ENCODE measurements at regions not wholly inside any gene's neighbourhood (a gene's known extent, or its start where the extent isn't known, plus 50 kb on each side); places are given as distances from the start of the nearest gene placed in this dataset.
"Not testable (repeated sequence)": the region's sequence is repeated elsewhere in the genome, so short reads cannot be mapped to it uniquely, and the experiment has no call there.

- DNase-seq: peak; percentile 57
Observed at GRCh38 chr5:32534041-32534440, 51.3 kb upstream of the SUB1 start.

- no peak for DNase-seq
Observed at GRCh38 chr5:32531885-32532520, 53.4 kb upstream of the SUB1 start.

DNA sequence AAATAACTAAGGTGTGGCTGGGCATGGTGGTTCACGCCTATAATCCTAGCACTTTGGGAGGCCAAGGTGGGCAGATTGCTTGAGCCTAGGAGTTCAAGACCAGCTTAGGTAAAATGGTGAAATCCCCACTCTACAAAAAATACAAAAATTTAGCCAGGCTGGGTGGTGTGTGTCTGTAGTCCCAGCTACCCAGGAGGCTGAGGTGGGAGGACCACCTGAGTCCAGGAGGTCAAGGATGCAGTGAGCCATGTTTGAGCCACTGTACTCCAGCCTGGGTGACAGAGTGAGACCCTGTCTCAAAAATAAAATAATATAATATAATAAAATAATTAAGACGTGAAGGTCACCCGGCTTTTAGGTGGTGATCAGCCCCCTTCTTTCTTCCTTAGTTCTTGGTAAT is 58.0 kb upstream of the SUB1 start:
- not testable (repeated sequence) for DNase-seq

DNA sequence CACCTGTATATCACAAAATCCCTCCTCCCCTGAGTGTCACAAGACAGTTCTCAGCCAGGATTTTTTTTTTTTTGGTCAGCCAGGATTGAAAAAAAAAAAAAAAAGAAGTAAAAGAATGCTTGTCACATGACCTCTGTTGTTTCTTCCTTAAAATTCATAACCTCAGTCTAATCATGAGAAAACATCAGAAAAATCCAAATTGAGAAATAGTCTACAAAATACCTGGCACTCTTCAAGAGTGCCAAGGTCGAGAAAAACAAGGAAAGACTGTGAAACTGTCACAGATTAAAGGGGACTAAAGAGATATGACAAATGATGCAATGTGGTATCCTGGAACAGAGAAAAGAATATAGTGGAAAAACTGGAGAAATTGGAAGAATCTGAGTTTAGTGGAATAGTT is 58.5 kb upstream of the SUB1 start:
- DNase-seq: no peak

DNA sequence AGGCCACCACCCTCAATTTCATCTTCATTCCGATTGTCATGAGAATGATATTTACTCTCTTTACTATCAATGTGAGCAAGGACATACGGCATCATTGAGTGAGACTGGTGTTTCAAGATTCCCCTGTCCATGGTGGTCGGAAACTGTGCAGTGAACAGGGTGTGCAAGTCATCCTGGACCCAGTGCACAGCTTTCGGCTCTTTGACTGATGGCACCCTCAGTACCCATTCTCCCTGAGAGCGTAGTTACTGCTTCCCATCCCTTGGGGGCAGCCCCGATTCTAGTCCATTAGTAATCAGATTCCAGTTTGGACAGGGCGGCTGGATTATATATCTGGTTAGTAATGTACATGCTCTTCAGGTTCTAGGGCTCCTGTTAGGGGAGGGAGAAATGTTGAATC is 61.7 kb upstream of the SUB1 start:
- no peak for DNase-seq

GRCh38 chr5:32522429-32523143 is 62.8 kb upstream of the SUB1 start:
- DNase-seq: no peak

- DNase-seq: no peak
Observed at GRCh38 chr5:32521481-32521880, 63.9 kb upstream of the SUB1 start.

GRCh38 chr5:32520972-32521371 is 64.4 kb upstream of the SUB1 start:
- no peak for DNase-seq

DNA sequence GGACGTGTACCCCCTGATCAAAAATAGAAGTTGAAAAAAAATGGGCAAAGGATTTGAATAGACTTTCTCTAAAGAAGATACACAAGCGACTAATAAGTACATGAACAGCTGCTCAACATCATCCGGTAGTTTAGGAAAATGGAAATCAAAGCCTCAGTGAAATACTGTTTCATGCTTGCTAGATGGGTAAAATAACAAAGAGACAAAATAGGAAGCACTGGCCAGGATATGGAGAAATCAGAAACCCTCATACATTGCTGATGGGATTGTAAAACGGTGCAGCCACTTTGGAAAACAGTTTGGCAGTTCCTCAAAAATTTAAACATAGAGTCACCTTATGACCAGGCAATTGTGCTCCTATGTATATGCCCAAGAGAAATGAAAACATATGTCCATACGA is 65.0 kb upstream of the SUB1 start:
- DNase-seq: peak; percentile 48

DNA sequence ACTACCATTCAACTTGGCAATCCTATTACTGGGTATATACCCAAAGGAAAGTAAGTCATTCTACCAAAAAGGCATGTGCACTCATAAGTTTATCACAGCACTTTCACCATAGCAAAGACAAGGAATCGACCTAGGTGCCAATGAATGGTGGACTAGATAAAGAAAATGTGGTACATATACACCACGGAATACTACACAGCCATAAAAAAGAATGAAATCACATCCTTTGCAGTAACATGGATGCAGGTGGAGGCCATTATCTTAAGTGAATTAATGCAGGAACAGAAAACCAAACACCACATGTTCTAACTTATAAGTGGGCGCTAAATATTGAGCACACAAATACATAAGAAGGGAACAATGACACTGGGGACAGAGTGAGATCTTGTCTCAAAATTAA is 65.8 kb upstream of the SUB1 start:
- DNase-seq: no peak

GRCh38 chr5:32514806-32515205 is 70.3 kb upstream of the ZFR start:
- no peak for DNase-seq

DNA sequence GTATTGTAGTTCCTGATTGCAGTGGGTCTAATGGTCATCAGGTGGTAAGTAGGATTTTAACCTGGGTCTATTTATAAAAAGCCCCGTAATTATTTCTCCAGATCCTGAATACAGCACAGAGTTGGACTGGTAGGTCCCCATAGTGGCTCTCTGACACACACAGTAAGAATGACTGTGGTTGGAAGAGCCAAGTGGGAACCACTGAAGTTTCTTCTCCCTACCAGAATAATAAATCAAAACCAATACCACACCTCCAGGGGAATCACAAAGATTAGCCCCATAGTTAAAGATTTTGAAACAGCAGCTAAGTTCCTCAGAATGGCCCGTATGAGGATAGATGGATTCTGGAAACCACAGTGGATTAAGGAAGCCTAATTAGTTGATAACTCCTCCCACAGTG is 68.4 kb upstream of the ZFR start:
- no peak for DNase-seq

GRCh38 chr5:32511776-32512374 is 67.3 kb upstream of the ZFR start:
- no peak for DNase-seq

- no peak for DNase-seq
Observed at GRCh38 chr5:32510860-32511259, 66.3 kb upstream of the ZFR start.

GRCh38 chr5:32508806-32509805 is 64.6 kb upstream of the ZFR start:
- no peak for DNase-seq

GRCh38 chr5:32507738-32508434 is 63.3 kb upstream of the ZFR start:
- peak; percentile 54 for DNase-seq

DNA sequence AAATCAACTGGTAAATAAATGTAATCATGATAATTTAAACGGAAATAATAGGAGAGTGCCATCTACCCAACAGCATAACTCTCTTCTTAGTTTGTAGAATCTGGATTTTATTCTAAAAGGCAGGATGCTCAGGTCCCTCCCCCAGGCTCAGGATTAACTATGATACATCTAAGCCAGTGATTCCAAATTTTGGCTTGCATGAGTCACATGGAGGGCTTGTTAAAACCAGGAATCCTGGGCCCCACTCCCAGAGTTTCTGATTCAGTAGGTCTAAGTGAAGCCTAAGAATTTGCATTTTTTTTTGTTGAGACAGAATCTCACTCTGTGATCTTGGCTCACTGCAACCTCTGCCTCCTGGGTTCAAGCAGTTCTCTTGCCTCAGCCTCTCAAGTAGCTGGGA is 62.3 kb upstream of the ZFR start:
- DNase-seq: peak; percentile 36

DNA sequence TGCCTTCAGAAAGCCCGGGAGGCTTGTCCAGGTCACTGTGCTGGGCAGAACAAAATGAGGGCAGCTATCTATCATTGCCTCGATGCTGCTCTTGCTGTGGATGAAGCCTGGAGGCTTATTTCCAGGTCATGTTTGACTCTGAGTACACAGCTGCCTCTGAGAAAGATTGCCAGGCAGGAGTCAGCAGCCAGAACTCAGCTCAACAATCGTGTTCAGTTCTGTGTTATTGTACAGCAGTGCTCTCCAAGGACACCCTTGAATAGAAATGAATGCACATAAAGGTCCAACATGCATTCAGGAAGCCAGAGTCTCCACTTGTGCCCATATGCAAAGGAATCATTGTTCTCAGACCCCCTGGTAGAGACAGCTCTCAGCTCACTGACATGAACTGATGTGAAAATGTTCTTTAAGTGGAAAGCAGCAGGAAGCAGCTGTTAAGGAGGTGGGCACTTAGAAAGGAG is 61.7 kb upstream of the ZFR start:
- peak; percentile 95 for DNase-seq

DNA sequence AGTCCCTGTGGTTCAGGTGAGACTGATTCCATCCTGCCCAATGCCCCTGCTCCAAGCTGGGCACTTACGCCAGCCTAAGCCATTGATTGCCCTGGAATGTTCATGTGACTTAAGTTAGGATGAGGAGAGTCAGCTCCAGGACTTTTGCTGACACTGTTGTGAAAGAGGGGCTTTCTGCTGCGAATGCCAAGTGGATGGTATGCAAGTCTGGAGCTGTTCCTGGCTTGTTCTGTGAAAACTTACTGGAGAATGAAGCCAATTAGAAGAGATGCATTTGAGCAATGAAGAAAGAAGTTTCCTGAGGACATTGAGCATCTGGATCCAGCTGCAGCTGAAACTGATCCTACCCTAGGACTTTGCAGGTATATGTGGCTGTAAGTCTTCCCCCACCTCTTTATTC is 61.2 kb upstream of the ZFR start:
- peak; percentile 84 for DNase-seq

GRCh38 chr5:32504989-32505596 is 60.6 kb upstream of the ZFR start:
- peak; percentile 98 for DNase-seq

- DNase-seq: peak; percentile 27
Observed at GRCh38 chr5:32504329-32504988, 59.9 kb upstream of the ZFR start.
